Panc1 (cell line): ENCODE measurements at regions not wholly inside any gene's neighbourhood (a gene's known extent, or its start where the extent isn't known, plus 50 kb on each side); places are given as distances from the start of the nearest gene placed in this dataset.

Experiments used
- ATAC-seq: fragments of 200-7000 bp; cut with Tn5 transposase; 2 replicates; pipeline ENCODE4 v1.9.1; 2020; ENCODE audit warnings: mild to moderate bottlenecking, moderate library complexity
- BruUV-seq: library from RNA; stranded (reverse); fragments of 400-500 nt; replicated peaks from 2 replicates; lab custom pipeline; 2021; lab: Mats Ljungman, UMichigan
- CTCF ChIA-PET: fragments of 300-600 bp; sonication (Branson Sonifier 250); formaldehyde crosslinking; loops from one replicate; lab custom pipeline; 2022; ENCODE audit warnings: antibody characterized with exemption; lab: Charles Lee
- POLR2A ChIA-PET: fragments of 300-600 bp; sonication (Branson Sonifier 250); formaldehyde crosslinking; loops from one replicate; lab custom pipeline; 2022; ENCODE audit warnings: antibody characterized with exemption; lab: Charles Lee
- DNase-seq: peaks from one replicate; pipeline ENCODE4 v3.0.0-alpha.2; 2010; ENCODE audit warnings: low read depth, low spot score
- H3K27ac ChIP-seq: 2 replicates; pipeline ENCODE4 v1.5.1; 2011; ENCODE audit warnings: mild to moderate bottlenecking, low read length, inconsistent platforms
- H3K27me3 ChIP-seq: fragments of 200-500 bp; sonication (Bioruptor generic); 2 replicates; pipeline ENCODE4 v1.6.0; 2014; ENCODE audit warnings: low read length, inconsistent platforms; ENCODE audit not compliant: control insufficient read depth, insufficient read depth
- H3K36me3 ChIP-seq: fragments of 200-500 bp; sonication (Bioruptor generic); 2 replicates; pipeline ENCODE4 v1.5.1; 2014; ENCODE audit warnings: inconsistent platforms, mild to moderate bottlenecking, low read length, moderate library complexity; ENCODE audit not compliant: control insufficient read depth, insufficient read depth
- H3K4me1 ChIP-seq: 2 replicates; pipeline ENCODE4 v1.5.1; 2011; ENCODE audit warnings: inconsistent platforms, mild to moderate bottlenecking, low read length, moderate library complexity; ENCODE audit not compliant: control insufficient read depth, insufficient read depth
- H3K4me3 ChIP-seq, 2 experiments: 2 replicates each; pipeline ENCODE4 v1.5.1; 2011 to 2012; ENCODE audit warnings: low read depth in 2 of 2, low read length in 2 of 2, mild to moderate bottlenecking in 2 of 2, inconsistent platforms in 1 of 2, moderate library complexity in 1 of 2
- H3K9me3 ChIP-seq: fragments of 200-500 bp; sonication (Bioruptor generic); 2 replicates; pipeline ENCODE4 v1.5.1; 2014; ENCODE audit warnings: low read depth, mild to moderate bottlenecking, inconsistent platforms, low read length, moderate library complexity; ENCODE audit not compliant: control insufficient read depth, insufficient read depth
- CTCF ChIP-seq: fragments of 450-650 bp; IDR thresholded peaks from 2 replicates; pipeline ENCODE4 v1.5.1; 2017; ENCODE audit warnings: mild to moderate bottlenecking
- POLR2AphosphoS5 ChIP-seq: IDR thresholded peaks from 2 replicates; pipeline ENCODE4 v1.6.1; 2012; ENCODE audit warnings: mild to moderate bottlenecking, low read depth, low read length, moderate library complexity
- SIN3A ChIP-seq: IDR thresholded peaks from 2 replicates; pipeline ENCODE4 v1.6.1; 2012; ENCODE audit warnings: low read depth, mild to moderate bottlenecking, low read length, moderate library complexity, borderline replicate concordance; ENCODE audit not compliant: insufficient read depth
- TCF7L2 ChIP-seq: IDR thresholded peaks from 2 replicates; pipeline ENCODE4 v1.6.1; 2011; ENCODE audit warnings: mild to moderate bottlenecking, low read depth, low read length, inconsistent platforms
- in situ Hi-C: cut with HindIII; loops from 2 replicates; pipeline ENCODE4 v1.10.0; 2016; ENCODE audit warnings: low sequenced_read_pairs, low pct_unique_long_range_greater_than_20kb
- intact Hi-C: fragments of 100-400 bp; cut with micrococcal nuclease; formaldehyde crosslinking; loops from one replicate; pipeline ENCODE4 v1.10.0; 2022; ENCODE audit not compliant: unreplicated experiment
- TF ChIP-seq, protein P1 (sequence below), 2 experiments: IDR thresholded peaks; 2 replicates each; pipeline ENCODE4 v1.6.1; 2011 to 2012; ENCODE audit warnings: low read depth in 2 of 2, control low read depth in 1 of 2, low read length in 1 of 2, mild to moderate bottlenecking in 1 of 2, moderate library complexity in 1 of 2; ENCODE audit not compliant: insufficient read depth in 1 of 2

- TF ChIP-seq, protein P1, sequence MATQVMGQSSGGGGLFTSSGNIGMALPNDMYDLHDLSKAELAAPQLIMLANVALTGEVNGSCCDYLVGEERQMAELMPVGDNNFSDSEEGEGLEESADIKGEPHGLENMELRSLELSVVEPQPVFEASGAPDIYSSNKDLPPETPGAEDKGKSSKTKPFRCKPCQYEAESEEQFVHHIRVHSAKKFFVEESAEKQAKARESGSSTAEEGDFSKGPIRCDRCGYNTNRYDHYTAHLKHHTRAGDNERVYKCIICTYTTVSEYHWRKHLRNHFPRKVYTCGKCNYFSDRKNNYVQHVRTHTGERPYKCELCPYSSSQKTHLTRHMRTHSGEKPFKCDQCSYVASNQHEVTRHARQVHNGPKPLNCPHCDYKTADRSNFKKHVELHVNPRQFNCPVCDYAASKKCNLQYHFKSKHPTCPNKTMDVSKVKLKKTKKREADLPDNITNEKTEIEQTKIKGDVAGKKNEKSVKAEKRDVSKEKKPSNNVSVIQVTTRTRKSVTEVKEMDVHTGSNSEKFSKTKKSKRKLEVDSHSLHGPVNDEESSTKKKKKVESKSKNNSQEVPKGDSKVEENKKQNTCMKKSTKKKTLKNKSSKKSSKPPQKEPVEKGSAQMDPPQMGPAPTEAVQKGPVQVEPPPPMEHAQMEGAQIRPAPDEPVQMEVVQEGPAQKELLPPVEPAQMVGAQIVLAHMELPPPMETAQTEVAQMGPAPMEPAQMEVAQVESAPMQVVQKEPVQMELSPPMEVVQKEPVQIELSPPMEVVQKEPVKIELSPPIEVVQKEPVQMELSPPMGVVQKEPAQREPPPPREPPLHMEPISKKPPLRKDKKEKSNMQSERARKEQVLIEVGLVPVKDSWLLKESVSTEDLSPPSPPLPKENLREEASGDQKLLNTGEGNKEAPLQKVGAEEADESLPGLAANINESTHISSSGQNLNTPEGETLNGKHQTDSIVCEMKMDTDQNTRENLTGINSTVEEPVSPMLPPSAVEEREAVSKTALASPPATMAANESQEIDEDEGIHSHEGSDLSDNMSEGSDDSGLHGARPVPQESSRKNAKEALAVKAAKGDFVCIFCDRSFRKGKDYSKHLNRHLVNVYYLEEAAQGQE (IDR thresholded peaks at IDR 0.05; ENCODE audit: insufficient read depth in 1 of 2, low read depth in 2 of 2, low read length in 1 of 2), result no peak
- TF ChIP-seq POLR2AphosphoS5 (no peak), CTCF (no peak), SIN3A (no peak), TCF7L2 (no peak)
- H3K27me3 ChIP-seq, result 0 out of 2 replicates have a peak, but pooled peaks cover 2% of the 10 kb centered on the region
- H3K4me3 ChIP-seq, result no peak overlapping the region
- no peak for DNase-seq
- ChIA-PET POLR2A (no interaction called here), CTCF (no interaction called here)
- H3K36me3 ChIP-seq, result no peaks in the 10 kb centered on the region
- no TSS peak for BruUV-seq
- intact Hi-C loops (no loop called here), in situ Hi-C loops (no loop called here)
- H3K4me1 ChIP-seq, result no peaks in the 10 kb centered on the region
- H3K9me3 ChIP-seq, result no peaks in the 10 kb centered on the region; the same call in 1 of the 2 replicates
- H3K27ac ChIP-seq, result no peak overlapping the region
- ATAC-seq, result no peak
Measured at GRCh38 chr18:26697186-26697884, 149.0 kb upstream of the KCTD1 start.

- no peaks in the 10 kb centered on the region for H3K36me3 ChIP-seq
- in situ Hi-C loops, result no loop called here
- POLR2A ChIA-PET, result no interaction called here
- H3K27ac ChIP-seq, result no peak overlapping the region
- no peaks in the 10 kb centered on the region; the same call in 1 of the 2 replicates for H3K9me3 ChIP-seq
- H3K27me3 ChIP-seq, result 0 out of 2 replicates have a peak, but pooled peaks cover 2% of the 10 kb centered on the region
- ATAC-seq (no peak), DNase-seq (no peak)
- TF ChIP-seq POLR2AphosphoS5 (no peak), TCF7L2 (no peak), SIN3A (no peak), CTCF (no peak)
- TF ChIP-seq, protein P1 (IDR thresholded peaks at IDR 0.05; ENCODE audit: insufficient read depth in 1 of 2, low read depth in 2 of 2, low read length in 1 of 2), result no peak
- no peaks in the 10 kb centered on the region for H3K4me1 ChIP-seq
- CTCF ChIA-PET, result no interaction called here
- no peak overlapping the region for H3K4me3 ChIP-seq
- BruUV-seq, result no TSS peak
- intact Hi-C loops, result no loop called here
Measured at GRCh38 chr18:26696786-26697185, 148.4 kb upstream of the KCTD1 start.
